HTR-8/SVneo (cell line): ENCODE measurements at regions not wholly inside any gene's neighbourhood (a gene's known extent, or its start where the extent isn't known, plus 50 kb on each side); places are given as distances from the start of the nearest gene placed in this dataset.
A peak's percentile ranks its signal among the peaks of the same experiment; 100 is the strongest.

Experiments
- DNase-seq: peaks from one replicate; pipeline ENCODE4 v3.0.0; 2011; ENCODE audit warnings: low spot score, mixed read lengths; ENCODE audit not compliant: insufficient read length
- FAIRE-seq: peaks from 2 replicates; lab custom pipeline; 2011; peaks lifted over from hg19 to GRCh38; lab: Jason Lieb, UNC

DNA sequence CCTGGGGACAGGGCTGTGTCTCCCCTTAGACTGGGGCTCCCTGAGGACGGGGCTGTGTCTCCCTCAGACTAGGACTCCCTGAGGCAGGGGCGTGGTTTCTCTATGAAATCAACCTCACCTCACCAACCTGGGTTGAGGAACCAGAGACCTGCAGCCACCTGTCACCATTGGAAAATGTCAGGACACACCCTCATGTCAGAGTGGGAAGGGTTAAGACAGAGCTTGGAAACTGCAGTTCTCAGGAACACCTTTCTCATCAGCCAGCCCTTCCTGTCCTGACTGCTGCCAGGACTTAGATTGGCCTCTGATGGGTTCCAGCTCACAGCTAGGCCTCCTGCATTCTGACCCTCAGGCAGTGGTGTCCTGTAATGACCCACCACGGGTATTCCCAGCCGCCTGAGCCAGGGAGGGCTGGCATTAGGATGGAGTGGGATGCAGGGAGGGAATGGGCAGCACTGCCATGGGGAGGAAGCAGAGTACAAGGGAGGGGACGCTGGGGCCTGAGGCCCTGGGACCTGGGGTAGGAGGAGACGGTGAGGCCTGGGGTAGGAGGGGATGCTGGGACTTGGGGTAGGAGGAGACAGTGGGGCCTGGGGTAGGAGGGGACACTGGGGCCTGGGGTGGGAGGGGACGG lies 76.3 kb downstream of the MRPL14 start:
- peak; percentile 69 for FAIRE-seq
- no peak for DNase-seq

DNA sequence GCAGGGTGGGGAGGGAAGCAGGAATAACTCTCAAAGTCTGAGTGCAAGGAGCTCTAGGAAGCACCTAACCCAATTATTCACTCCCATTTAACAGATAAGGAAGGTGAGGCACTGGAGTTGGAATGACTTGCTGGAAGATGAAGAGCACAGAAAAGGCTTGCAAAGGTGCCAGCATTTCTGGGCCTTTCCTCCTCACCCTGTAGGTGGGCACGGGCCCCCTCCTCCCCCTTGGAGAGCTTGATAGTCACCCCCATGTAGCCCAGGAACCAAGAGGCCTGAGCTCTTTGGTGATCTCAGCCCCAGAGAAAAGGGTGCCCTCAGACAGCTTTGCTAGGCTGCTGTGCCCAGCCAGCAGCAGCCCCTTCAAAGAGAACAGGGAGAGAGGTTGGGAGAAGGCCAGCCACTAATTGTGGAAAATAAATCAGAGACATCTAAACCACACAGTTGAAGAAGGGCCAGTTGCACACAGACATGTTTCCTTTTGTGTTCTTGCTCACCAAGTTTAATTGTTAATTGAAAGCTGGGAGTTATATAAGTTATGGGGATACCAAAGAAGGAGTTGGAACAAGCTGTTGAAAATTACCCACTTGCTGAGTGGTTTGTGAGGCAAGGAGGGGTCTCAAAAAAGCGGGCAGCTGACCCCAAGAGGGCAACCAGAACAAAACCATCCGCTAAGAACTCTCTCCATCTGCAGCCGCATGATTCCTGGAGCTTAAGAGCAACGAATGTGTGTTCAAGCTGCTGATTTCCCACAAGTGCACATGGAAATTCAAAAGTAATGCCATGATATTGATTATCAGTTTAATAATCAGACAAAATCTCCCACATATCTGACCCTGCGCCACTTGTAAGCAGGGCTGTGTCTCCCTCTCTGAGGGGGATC lies 77.0 kb downstream of the MRPL14 start:
- DNase-seq, result no peak
- no peak for FAIRE-seq

DNA sequence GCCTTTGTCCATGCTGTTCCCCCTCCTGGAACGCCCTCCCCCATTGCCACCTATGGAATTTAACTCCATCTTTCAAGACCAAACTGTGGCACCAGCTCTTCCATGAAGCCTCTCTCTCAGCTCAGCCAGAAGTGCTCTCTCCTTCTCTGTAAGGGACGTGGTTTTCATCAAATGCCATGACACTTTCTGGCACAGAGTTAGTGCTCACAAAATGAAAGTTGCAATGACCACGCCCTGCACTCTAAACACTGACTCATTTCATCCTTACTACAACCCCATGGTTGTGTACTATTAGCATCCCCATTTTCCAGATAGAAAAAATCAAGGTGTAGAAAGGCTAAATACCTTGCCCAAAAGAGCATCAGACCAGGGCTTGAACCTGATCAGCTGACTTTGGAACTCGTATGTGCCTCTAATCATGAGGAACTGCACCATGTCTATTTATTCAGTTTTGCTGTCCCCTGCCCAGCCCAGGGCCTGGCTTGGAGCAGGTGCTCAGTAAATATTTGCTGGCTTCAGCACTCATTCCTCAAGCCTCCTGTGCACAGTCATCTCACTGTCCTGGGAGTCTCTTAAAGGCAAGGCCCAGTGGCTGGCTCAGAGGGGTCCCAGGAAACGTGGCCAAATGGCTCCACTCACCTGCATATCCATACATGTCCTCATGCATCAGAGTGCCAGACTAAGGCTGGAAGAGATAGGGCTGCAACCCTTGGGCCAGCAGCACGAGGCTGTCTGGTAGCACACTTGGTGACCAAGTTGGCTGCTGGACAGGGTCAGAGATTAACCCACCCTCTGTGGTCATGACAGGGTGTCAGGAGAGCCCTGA lies 77.9 kb downstream of the MRPL14 start:
- FAIRE-seq, result no peak

GRCh38 chr6:44048277-44048676 lies 79.0 kb downstream of the MRPL14 start:
- FAIRE-seq (no peak), DNase-seq (no peak)

More for the DNA sequence above, 77.9 kb downstream of the MRPL14 start:
- DNase-seq, result no peak

DNA sequence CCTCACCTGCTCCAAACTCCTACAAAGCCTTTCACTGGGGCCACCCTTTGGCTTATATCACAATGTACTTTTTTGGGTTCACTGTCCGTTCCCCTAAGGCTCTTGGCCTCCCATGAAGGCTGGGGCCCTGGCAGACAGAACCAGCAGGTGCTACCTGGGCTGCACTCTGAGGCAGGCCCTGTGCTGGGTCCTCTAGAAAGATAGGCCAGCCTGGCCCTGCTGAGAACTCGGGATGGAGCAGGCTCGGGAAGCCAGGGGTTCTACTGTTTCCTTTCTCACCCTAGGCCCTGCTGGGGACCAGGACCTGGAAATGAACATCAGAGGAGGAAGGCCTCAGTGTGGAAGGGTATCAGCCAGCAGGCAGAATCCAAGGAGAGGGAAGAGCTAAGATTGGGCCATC lies 79.5 kb downstream of the MRPL14 start:
- FAIRE-seq, result no peak
- DNase-seq, result no peak

DNA sequence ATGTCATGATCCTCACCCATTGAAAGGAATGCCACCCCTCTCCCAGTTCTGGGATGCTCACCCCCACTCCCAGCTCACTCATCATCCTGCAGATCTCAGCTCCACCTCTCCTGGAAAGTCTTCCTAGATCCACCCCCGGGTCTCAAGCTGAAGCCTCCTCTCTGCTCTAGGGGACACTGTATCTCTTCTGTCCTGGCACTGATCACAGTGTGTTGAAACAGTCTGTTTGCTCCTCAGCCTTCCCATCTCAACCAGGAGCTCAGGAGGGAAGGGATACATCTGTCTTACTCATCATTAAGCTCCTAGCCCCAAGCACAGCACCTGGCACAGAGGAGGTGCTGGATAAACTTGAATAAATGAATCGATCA lies 80.1 kb downstream of the MRPL14 start:
- FAIRE-seq (no peak), DNase-seq (no peak)

DNA sequence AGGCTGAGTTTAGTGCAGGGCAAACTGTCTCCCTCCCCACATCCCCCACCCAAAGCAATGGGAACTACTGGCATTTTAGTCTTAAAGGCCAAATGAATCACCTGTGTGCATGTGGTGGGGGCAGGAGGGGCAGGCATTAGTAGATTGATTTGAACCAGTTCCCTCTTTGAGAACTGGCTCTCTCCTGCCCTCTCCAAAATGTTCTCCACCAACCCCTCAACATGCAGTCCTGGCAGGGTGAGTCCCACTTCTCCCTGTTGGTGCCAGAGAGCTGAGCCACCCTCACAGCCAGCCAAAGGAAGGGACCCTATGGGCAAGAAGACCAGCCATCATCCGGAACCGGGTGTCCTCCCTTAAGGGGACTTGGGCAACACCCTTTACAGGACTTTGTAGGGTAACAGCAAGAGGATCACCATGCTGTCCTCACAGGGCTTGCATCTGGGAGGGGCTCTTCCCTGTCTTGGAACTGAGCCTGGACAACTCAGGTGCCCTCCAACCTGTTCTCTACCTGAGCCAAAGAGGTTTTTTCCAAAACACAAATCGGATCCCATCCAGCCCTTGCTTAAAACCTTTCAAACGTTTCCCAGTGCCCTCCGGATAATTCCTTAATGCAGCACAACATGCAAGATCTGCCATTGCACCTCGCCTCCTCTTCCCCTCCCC lies 80.6 kb downstream of the MRPL14 start:
- FAIRE-seq, result no peak
- DNase-seq, result no peak

- DNase-seq (no peak), FAIRE-seq (no peak)
These were observed 81.6 kb downstream of the MRPL14 start for GRCh38 chr6:44045672-44046015.

DNA sequence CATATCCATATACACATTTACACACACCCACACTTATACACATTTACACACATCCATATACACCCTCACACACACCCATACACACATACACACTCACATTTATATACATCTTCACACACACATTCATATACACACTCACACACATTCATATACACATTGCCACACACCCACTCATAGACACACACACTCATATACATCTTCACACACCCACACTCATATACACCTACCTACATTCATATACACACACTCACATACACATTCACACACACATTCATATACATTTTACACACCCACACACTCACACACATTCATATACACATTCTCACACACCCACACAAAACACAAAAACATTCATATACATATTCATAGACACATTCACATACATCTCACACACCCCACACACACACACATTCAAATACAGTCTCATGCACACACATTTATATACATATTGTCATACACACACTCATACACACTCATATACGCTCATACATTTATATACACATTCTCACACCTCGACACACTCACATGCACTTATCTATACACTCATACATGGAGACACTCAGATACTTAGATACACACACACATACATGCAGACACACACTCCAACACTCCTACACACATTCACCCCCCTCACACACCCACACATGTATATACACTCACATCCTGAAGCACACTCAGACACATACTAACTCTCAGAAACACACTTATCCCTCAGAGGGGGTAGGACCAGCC lies 82.1 kb downstream of the MRPL14 start:
- DNase-seq (no peak), FAIRE-seq (no peak)

- DNase-seq (no peak), FAIRE-seq (no peak)
These were observed 83.1 kb downstream of the MRPL14 start for GRCh38 chr6:44044154-44044539.

- DNase-seq (no peak), FAIRE-seq (no peak)
These were observed 83.6 kb downstream of the MRPL14 start for GRCh38 chr6:44043479-44044153.

GRCh38 chr6:44042989-44043478 lies 84.2 kb downstream of the MRPL14 start:
- DNase-seq, result no peak
- FAIRE-seq, result no peak

- FAIRE-seq, result no peak
- no peak for DNase-seq
These were observed 84.8 kb downstream of the MRPL14 start for GRCh38 chr6:44042261-44042988.

GRCh38 chr6:44041461-44042260 lies 85.6 kb downstream of the MRPL14 start:
- FAIRE-seq (peak; percentile 60), DNase-seq (peak; percentile 93)

DNA sequence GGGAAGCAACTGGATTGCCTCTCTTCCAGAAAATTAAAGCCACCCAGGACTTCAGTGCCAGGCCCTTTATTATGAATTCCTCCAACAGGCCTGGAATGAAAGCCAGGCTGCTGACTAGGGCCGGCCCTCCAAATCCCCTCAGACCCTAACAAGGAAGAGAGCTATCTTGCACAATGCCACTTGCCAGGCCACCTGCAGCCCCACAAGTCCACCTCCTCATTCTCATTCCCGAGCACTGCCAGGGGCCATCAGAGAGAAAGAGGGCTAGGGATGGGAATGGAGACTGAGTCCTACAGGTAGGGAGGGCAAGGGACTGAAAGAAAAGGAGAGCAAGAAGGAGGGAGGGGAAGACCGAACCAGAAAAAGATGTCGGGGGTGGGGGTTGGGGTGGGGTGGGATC lies 86.5 kb downstream of the MRPL14 start:
- DNase-seq (no peak), FAIRE-seq (no peak)

GRCh38 chr6:44039839-44040350 lies 87.4 kb downstream of the MRPL14 start:
- DNase-seq, result no peak
- FAIRE-seq, result no peak

DNA sequence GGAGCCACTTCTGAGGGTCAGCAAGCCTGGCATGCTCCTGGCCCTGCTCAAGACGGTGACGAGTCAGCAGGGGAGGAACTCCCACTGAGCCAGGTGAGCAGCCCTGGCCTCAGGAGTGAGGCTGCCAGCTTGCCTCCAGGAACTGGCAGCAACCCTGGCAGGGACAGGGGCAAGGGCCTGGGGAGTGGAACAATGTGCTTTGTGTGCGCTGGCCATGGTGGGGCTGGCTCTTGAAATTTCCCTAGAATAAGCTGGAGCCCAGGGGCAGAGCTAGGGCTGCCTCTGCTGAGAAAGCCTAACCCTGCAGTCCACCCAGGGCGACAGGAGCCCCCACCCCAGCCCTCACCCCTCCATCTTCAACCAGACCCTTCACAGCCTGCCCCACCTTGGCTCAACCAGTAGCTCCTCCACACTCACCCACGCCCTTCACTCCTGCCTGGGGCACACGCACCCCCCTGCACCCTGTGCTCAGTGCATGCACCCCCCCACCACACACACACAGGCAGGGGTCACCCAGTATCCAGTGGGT lies 88.0 kb downstream of the MRPL14 start:
- DNase-seq (no peak), FAIRE-seq (no peak)
